Dermis blood vessel endothelial cell (primary cell): ENCODE measurements at regions not wholly inside any gene's neighbourhood (a gene's known extent, or its start where the extent isn't known, plus 50 kb on each side); places are given as distances from the start of the nearest gene placed in this dataset.
"Not testable (repeated sequence)": the region's sequence is repeated elsewhere in the genome, so short reads cannot be mapped to it uniquely, and the experiment has no call there.

Experiments used
- DNase-seq: peaks from one replicate; pipeline ENCODE4 v3.0.0; 2010

- DNase-seq = no peak
These were observed 134.6 kb upstream of the RANBP3L start for GRCh38 chr5:36436306-36436705.

GRCh38 chr5:36438765-36439561, 137.3 kb upstream of the RANBP3L start:
- no peak for DNase-seq

- no peak for DNase-seq
These were observed 138.6 kb upstream of the RANBP3L start for GRCh38 chr5:36440300-36440699.

- DNase-seq = no peak
These were observed 139.6 kb upstream of the RANBP3L start for GRCh38 chr5:36441280-36441679.

GRCh38 chr5:36442352-36442751, 140.7 kb upstream of the RANBP3L start:
- no peak for DNase-seq

GRCh38 chr5:36442796-36443195, 141.1 kb upstream of the RANBP3L start:
- peak; percentile 31 for DNase-seq

GRCh38 chr5:36443941-36444340, 142.2 kb upstream of the RANBP3L start:
- no peak for DNase-seq

GRCh38 chr5:36444582-36445418, 143.1 kb upstream of the RANBP3L start:
- no peak for DNase-seq

- DNase-seq = no peak
These were observed 146.1 kb upstream of the RANBP3L start for GRCh38 chr5:36447776-36448175.

- no peak for DNase-seq
These were observed 148.7 kb upstream of the RANBP3L start for GRCh38 chr5:36450229-36451014.

- DNase-seq = no peak
These were observed 150.8 kb upstream of the RANBP3L start for GRCh38 chr5:36452424-36453006.

GRCh38 chr5:36457511-36458270, 148.7 kb upstream of the SLC1A3 start:
- DNase-seq = no peak

GRCh38 chr5:36458746-36459145, 147.7 kb upstream of the SLC1A3 start:
- no peak for DNase-seq

- DNase-seq = no peak
These were observed 146.9 kb upstream of the SLC1A3 start for GRCh38 chr5:36459176-36460135.

GRCh38 chr5:36462295-36463021, 143.9 kb upstream of the SLC1A3 start:
- no peak for DNase-seq

- not testable (repeated sequence) for DNase-seq
These were observed 130.5 kb upstream of the SLC1A3 start for GRCh38 chr5:36475942-36476341.

GRCh38 chr5:36478646-36479317, 127.6 kb upstream of the SLC1A3 start:
- DNase-seq = no peak

GRCh38 chr5:36481454-36482120, 124.8 kb upstream of the SLC1A3 start:
- DNase-seq = no peak

GRCh38 chr5:36482812-36483211, 123.6 kb upstream of the SLC1A3 start:
- no peak for DNase-seq
